ENCODE measurements at regions not wholly inside any gene's neighbourhood (a gene's known extent, or its start where the extent isn't known, plus 50 kb on each side); places are given as distances from the start of the nearest gene placed in this dataset.

DNA sequence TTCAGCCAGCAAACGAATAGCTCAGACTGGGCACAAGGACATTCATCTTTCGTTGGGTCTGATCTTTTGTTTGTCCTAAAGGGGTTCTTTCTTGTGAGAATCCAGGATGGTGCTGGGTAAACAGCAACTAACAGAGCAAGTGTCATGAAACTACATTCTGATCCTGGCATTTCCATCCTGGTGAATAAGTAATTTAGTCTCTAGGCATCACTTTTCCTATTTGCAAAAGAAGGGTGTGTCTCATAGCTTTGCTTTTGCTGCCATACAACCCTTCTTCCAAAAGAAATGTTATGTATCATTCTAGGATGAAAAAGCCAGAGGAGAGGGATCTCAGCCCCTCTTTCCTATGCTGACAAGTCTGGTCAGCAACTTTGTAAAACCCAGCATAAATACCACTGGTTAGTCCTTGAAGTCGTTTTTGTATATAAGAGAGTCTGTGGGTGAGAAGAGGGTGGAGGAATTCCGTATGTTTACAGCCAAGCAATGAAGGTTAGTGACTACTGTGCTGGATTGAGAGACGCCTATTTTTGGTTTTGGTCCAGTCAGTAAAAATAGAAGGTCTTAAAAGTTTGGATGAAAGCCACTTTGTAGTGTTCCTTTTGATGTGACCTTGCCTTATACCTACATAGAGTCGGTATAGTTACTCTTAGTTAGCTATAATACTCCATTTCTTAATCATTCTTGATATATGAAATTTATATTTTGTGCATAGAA lies 88.4 kb upstream of the SLC25A13 start:
- no peak for DNase-seq (ENCODE audit: low read depth in 2 of 2)

- no peak for DNase-seq (ENCODE audit: low read depth in 2 of 2)
These were observed 87.0 kb upstream of the SLC25A13 start for GRCh38 chr7:96408881-96409280.

GRCh38 chr7:96407427-96407826 lies 85.5 kb upstream of the SLC25A13 start:
- DNase-seq (ENCODE audit: low read depth in 2 of 2) = no peak

DNA sequence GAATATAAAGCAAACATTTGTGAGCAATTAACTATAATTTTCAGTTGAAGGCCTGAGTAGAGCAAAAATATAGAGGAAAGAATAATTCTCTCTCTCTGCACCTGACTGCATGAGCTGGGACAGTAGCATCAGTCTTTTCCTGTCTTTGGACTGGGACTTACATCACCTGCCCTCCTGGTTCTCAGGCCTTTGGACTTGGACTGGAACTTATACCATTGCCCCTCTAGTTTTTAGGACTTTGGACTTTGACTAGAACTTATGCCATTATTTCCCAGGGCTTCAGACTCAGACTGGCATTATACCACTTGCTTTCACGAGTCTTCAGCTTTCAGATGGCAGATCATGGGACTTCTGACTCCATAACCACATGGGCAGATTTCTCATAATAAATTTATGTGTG lies 81.0 kb upstream of the SLC25A13 start:
- DNase-seq (ENCODE audit: low read depth in 2 of 2) = no peak

DNA sequence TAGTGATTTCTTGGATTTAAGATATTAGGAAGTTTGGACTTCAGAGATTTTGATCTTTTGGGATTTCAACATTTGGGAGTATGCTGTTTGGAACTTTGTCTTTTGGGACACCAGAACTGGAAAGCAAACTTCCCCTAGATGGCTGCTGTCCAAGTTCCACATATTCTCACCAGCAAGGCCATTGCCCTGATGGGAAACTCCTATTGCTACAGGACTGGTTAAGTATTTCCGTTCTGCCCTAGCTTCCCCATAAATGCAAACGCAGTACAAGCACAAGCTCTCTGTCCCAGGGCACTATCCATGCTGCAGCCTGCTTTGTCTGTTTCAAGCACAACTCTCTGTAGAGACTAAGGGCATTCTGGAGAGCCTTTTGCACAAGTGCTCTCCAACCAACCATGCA lies 79.3 kb upstream of the SLC25A13 start:
- no peak for DNase-seq (ENCODE audit: low read depth in 2 of 2)

DNA sequence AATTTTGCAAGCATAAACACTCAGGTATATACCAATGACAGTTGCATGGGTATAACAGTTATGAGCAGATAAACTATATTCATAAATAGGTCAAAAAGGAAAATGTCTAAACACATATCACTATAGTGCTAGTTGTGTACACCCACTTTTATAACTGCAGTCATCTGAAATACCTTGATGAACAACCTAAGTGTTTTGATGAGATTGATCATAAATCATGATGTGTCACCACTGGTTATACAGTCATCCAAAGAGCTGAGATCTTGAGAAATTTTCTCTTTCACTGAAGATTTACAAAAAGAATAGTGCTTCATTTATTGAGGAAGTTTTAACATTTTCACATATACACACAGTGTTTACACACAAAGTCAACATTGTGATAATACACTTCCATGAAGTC lies 78.6 kb upstream of the SLC25A13 start:
- DNase-seq (ENCODE audit: low read depth in 2 of 2) = no peak

DNA sequence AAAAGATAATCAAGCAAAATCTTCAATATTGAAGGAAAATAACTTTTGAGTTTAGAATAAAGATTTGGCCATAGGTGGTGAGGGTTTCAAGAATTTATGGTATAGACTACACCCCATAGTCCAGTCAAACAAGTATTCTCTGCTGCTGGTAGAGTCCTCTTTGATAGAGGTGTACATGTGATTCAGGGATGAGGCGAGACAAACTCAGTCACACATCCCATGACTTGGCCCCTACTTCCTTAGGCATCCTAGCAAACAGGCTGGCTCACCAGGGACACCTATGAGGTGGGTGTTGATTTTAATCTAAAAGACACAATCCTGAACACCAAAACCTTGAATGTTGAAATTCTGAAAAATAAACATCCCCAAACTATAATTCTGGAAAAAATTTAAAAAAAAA lies 78.1 kb upstream of the SLC25A13 start:
- no peak for DNase-seq (ENCODE audit: low read depth in 2 of 2)

DNA sequence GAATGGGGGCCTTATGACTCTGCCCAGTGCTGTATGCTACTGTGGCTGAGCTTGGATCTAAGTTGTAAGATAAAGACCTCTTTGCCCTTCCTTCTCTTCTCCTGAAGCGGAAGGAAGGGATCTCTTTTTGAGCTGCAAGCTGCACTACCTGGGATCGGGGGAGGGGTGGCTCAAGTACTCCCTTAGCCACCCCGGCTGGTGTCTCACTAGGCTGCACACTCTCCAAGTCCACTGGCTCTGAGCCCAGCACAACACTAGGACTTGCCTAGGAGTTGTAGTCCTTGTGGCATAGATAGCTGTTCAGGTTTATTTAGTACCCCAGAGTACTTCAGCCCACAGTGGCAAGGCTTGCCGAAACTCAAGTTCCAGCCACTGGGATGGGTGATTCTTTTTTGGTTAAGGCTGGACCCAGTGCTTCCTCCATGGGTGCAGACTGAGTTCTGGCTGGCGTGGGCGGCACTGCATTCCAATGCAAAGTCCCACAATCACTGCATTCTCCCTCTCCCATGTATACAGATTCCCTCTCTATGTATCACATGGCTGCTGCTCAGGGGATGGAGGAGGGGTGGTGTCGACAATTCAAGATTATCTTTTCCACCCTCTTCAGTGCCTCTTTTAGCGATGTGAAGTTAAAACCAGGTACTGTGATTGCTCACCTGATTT lies 76.2 kb upstream of the SLC25A13 start:
- DNase-seq (ENCODE audit: low read depth in 2 of 2) = no peak

GRCh38 chr7:96388620-96389383 lies 66.9 kb upstream of the SLC25A13 start:
- DNase-seq (ENCODE audit: low read depth in 2 of 2) = no peak

GRCh38 chr7:96388166-96388565 lies 66.3 kb upstream of the SLC25A13 start:
- DNase-seq (ENCODE audit: low read depth in 2 of 2) = no peak

GRCh38 chr7:96380111-96380512 lies 58.2 kb upstream of the SLC25A13 start:
- no peak for DNase-seq (ENCODE audit: low read depth in 2 of 2)

DNA sequence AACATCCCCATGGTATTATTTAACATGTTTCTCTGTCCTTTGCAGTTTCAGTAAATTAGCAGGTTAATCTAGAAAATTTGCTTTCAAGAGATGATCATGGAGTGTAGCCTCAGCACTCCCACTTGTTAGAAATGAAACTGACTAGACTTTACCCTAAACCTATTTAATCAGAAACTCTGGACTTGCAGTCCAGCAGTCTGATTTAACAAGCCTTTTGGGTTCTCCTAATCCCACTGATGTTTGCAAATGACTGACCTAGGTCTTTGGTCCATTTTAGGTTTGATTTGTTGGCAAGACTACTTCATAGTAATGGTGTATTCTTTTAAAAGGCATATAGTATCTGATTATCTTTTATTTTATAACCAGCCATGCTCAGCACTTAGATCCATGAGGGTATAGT lies 55.5 kb upstream of the SLC25A13 start:
- no peak for DNase-seq (ENCODE audit: low read depth in 2 of 2)

All from stimulated activated CD4-positive, alpha-beta T cell treated with anti-CD3 and anti-CD28 coated beads, Interleukin-15, amount 100 ng/mL, for 48 hours (primary cell).